ENCODE measurements at regions not wholly inside any gene's neighbourhood (a gene's known extent, or its start where the extent isn't known, plus 50 kb on each side); places are given as distances from the start of the nearest gene placed in this dataset.
"Not testable (repeated sequence)": the region's sequence is repeated elsewhere in the genome, so short reads cannot be mapped to it uniquely, and the experiment has no call there.

DNA sequence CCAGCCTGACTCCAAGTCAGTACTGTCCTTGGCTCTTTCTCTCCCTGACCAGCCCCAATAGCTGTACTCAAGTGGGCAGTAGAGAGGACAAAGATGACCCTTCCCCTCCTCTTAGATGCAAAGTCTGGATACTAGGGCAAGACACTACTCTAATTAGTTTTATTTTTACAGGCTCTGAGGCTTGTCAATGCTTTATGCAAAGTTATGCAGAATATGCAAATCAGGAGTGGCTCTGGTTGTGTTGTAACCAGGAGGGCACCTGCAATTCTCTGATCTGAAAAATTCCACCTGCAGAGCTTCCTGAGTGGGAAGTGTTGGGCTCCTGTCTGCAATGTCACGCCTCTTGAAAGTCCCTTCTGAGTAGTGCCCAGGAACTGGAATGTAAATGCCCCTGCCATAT is 201.5 kb downstream of the RGS3 start:
- no peak for DNase-seq (ENCODE audit: low read depth)

- no peak for DNase-seq (ENCODE audit: low read depth)
Measured at GRCh38 chr9:113665756-113666155, 202.2 kb downstream of the RGS3 start.

GRCh38 chr9:113668061-113668460 is 204.5 kb downstream of the RGS3 start:
- DNase-seq (ENCODE audit: low read depth), result no peak

DNA sequence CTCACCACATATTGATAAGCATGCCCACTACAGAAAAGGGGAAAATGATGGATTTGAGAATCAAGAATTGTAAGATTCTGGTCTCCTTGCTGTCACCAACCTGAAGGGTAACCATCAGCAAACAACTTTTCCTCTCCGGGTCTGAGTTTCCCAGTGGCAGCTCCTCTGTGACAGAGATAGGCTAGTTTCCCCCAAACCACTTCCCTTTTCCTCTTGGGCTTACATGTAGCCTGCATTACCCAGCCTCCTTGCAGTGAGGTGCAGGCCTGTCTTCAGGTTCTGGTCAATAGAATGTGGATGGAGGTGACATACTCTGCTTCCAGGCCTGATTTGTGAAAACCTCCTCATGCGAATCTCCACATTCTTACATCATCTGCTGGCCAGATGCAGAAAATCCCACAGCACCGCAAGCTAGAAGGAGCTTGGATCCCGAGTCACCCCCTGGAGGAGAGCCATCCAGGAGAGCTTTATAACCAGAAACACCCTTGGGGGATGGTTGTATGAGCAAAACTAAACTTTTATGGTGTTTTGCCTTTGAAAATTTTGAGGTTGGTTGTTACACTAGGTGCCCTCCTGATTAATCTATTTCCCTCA is 206.1 kb downstream of the RGS3 start:
- no peak for DNase-seq (ENCODE audit: low read depth)

DNA sequence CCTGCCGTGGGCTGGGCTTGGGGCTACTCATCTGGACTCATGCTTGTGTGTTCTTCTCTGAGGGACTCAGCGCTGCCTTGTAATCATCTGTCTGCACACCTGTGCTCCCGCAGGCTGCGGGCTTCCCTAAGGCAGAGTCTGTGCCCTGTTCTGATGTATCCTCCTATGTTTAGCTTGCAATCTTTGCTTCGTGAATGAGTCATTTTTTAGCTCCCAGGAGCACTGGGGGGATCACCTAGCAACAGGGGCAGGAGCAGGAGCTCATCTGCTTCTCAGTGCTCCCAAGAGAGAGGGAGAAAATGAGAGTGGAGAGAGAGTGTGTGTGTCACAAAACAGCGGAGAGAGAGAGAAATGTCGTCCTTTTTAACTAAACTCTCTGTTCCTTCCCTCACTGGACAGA is 202.4 kb upstream of the ZNF618 start:
- no peak for DNase-seq (ENCODE audit: low read depth)

DNA sequence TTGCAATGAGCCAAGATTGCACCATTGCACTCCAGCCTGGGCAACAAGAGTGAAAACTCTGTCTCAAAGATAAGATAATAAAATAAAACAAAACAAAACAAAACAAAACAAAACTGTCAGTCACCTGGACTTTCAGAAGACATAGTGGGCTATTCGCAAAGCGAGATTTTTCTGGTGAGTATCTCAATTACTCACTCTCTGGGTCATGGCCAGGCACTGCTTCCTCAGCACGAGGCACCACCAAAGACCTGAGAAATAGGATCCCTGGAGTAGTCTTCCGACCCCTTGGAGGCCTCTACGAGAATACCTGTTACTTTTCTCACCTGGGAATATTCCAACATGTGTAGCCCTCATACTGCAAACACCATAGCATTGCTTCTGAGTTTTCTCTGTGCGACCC is 201.7 kb upstream of the ZNF618 start:
- no peak for DNase-seq (ENCODE audit: low read depth)

DNA sequence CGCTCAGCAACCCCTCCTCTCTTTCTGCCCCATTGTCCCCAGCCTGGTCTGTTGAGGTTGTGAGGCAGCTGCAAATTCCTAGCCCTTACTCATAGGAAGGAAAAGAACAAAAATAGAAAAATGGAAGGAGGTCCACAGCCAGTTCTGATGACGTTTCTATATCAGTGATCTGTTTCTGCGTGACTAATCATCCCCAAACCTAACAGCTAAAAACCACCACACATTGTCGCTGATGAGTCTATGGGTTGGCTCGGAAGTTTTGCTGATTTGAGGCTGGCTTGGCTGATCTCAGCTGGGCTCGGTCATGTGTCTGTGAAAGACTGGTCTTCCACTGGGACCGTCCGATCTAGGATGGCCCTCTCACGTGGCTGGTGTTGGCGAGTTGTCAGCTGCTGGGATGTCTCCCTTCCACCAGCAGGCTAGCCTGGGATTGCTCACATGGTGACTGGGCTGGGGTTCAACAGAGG is 200.6 kb upstream of the ZNF618 start:
- DNase-seq (ENCODE audit: low read depth), result no peak

DNA sequence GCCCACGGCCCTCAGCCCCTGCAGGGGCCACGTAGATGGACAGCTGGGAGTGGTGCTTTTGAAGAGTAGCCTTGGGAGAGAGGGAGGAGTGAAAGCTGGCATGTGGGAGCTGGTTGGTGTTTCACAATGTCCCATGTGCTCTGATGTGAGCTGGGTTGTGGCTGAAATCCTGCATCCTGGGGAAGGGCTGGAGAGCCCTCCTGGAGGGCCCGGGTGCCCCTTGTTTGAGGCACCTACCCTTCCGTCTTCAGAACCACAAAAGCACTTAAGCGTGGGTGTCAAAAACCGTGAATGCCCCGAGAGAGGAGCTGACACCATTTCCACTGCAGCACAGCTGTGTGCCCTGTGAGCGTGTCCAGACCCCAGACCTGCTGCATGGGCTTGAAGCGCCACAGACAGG is 199.1 kb upstream of the ZNF618 start:
- DNase-seq (ENCODE audit: low read depth), result no peak

DNA sequence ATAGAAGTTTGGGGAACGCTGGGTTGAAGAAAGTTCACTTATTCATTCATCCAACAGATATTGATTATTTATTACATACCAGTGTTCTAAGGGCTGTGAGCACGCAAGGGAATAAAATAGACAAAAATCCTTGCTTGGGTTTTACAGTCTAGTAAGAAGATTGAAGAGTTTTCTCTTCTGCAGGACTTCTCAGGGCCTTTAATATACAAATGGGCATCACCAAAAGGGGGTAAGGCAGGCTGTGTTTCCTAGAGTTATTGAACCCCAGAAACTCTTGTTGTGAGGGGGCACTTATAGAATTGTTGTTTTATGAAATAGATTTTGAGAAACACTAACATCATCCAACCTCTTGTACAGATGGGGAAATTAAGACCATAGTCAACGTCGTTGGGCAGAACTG is 198.5 kb upstream of the ZNF618 start:
- DNase-seq (ENCODE audit: low read depth), result no peak

DNA sequence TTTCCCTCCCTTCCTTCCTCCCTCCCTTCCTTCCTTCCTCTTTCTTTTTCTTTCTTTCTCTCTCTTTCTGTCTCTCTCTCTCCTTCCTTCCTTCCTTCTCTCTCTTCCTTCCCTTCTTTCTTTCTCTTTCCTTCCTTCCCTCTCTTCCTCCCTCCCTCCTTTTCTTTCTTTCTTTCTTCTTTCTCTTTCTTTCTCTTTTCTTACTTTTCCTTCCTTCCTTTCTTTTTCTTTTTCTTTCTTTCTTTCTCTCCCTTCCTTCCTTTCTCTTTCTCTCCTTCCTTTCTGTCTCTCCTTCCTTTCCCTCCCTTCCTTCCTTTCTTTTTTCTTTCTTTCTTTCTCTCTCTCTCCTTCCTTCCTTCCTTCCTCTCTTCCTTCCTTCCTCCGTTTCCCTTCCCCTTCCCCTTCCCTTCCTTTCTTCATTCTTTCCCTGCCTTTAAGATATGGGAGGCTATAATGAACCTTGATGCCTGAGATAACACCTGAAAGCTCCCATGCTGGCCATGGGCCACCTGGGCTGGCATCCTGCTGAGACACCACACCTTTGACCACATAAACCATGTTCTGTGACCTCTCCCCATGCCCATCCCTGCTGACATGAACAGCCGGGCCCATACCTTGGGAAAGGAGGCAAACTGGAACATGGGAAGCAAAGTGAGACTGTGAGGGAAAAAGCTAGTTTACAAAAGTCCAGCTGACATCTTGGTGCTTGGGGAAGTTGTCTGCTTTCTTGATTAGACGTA is 197.8 kb upstream of the ZNF618 start:
- DNase-seq (ENCODE audit: low read depth), result no peak

GRCh38 chr9:113678859-113679256 is 197.3 kb upstream of the ZNF618 start:
- DNase-seq (ENCODE audit: low read depth), result no peak

GRCh38 chr9:113682297-113682771 is 193.8 kb upstream of the ZNF618 start:
- DNase-seq (ENCODE audit: low read depth), result peak; percentile 25

GRCh38 chr9:113685636-113686035 is 190.5 kb upstream of the ZNF618 start:
- not testable (repeated sequence) for DNase-seq (ENCODE audit: low read depth)

DNA sequence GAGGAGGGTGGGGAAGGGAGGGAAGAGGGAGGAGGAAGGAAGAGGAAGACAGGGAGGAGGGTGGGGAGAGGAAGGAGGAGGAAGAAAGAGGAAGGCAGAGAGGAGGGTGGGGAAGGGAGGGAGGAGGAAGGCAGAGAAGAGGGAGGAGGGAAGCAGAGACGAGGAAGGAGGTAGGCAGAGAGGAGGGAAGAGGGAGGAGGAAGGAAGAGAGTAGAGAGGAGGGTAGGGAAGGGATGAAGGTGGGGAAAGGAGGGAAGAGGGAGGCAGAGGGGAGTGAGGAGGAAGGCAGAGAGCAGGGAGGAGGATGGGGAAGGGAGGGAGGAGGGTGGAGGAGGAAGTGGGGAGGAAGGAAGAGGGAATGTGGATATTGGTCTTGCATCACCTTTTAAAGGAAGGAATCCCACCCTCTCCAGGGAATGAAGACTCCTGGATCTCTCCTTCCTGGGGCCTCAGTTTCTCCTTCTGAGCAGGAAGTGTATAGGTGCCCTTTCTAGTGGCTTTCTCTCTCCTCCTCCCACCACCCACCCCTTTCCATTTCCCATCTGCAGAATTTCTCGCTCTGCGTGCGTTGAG is 188.9 kb upstream of the ZNF618 start:
- no peak for DNase-seq (ENCODE audit: low read depth)

- DNase-seq (ENCODE audit: low read depth), result no peak
Measured at GRCh38 chr9:113687680-113688371, 188.3 kb upstream of the ZNF618 start.

DNA sequence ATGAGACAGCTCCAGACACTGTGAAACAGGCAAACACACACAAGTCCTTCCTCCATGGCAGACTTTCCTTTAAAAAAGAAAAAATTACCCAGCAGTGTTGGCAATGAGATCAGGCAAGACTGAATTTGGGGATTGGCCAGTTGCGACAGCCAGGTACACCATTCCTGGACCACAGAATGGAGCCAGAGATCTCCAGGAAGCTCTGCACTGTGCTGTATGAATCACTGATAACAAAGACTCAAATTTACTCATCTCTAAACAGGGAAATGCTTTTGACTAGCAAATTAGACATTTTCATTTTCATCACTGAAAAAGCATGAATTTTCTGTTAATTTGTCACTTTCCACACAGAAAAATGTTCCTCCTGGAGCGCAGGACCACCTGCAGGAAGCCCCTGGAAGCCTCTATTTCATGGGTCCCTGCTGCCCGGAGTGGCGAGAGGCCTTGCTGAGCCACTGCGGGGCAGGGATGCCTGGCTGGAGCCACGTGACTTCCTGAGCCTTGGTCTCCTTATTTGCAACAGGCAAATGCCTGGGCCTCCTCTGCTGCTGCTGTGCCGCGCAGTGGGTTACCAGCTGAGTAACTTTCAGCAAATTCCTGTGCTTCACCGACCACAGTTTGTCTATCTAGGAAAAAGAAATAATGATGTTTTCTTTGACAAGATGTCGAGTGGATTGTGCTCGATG is 185.9 kb upstream of the ZNF618 start:
- DNase-seq (ENCODE audit: low read depth), result no peak

DNA sequence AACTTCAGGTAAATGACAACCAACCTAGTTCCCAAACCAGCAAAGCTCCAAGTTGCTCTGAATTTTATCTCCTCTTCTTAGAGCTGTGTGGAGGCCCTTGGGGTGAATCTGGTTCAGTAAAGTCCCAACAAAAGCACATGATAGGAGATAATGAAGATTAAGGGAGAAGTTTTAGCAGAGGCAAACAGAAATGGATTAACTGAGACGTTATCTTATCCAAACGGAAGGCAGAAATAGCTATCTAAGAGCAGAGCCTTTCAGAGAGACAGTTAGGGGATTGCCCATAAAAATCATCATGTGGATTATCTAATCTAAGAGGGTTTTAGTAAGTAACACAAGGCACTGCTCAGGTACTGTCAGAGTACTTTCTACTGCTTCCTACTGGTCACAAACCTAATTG is 183.9 kb upstream of the ZNF618 start:
- no peak for DNase-seq (ENCODE audit: low read depth)

DNA sequence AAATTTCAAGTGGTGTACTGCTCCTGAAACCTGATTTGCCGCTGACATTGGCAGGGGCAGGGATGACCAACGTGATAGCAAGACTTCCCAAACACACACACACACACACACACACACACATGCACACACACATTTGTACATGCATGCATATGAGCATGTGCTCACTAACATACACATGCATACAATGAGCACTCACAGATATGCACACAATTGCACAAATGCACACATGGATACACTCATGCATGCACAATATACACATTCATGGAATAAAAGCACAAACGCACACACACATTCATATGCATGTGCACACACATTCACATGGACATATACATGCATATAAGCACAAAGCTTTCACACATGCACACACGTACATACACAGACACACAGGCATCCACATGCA is 181.2 kb upstream of the ZNF618 start:
- no peak for DNase-seq (ENCODE audit: low read depth)

DNA sequence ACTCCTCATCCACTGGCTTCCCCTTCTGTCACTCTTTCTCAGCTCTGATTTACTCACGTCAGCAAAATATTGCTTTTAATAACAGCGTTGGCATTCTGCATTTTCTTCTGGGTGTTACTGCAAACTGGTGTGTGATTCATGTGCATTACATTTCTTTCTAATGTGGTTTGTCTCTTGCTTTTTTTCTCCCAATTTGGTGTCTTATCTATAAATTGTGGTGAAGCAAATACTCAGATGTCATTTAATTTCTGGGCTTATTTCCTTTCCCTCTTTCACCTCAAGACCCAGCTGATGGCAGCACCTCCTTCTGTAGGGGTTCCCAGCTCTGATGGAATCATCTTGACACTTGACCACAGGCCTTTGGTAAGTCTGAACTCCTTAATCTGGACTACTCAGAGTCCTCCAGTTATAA is 180.7 kb upstream of the ZNF618 start:
- DNase-seq (ENCODE audit: low read depth), result no peak

DNA sequence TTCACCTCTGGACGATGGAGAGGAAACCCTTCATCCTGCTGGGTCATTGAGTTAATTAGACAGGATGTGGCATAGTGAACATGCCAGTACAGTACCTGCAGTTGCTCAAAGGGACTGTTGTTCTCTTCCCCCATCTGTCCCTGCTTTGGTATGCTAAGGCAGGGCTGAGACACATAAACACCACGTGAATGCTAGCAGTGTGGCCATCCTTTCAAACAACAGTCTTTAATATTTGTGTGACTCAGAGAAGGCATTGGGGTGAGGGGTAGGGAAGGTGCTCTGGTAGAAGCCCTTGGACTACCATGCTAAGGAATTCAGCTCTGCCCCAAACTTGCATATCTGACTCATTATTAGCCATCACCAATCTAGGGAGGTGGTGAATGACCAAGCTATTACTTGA is 180.2 kb upstream of the ZNF618 start:
- DNase-seq (ENCODE audit: low read depth), result no peak

DNA sequence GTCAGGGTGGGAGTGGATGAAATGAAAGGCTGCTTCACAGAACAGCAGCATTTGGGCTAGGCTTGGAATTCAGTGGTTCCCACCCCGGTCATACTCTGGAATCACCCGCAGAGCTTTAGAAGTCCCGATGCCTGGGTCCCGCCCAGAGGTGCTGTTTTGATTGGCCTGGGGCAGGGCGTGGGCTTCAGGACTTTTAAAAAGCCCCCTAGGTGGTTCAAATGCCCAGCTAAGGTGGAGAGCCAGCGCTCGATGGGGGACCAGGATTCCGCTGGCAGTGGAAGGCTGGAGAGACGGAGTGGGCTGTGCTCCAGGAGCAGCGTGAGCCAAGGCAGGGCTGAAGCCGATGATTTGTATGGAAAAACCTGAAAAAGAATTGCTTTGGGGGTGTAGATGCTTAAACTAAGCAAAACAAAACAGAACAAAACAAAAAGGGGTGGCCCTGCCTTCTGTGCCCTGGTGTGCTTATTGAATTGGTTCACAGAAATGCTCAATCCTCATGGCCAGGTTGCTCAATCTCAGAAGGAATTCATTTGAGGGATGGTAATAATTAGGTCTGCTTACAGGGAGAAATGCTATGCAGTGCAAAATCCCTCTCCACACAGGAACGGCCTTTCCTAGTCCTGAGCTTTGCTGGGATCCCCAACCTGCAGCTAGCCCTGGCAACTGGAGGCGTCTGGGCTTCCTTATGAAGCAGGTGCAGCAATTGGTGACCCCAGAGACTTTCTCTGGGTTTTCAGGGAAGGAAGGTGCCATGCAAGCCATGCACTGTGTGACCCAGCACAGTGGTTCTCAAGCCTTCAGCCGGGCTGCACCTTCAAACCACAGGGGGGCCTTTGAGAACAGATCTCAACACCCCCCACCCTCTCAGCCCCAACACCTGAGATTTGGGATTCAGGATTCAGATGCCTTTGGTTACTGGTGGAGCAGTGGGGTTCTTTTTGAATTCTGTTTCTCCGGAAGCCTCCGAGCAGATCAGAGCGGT is 174.0 kb upstream of the ZNF618 start:
- no peak for DNase-seq (ENCODE audit: low read depth)

Data from activated T-cell treated with anti-CD3 and anti-CD28 coated beads for 1 hour (primary cell).